Keratinocyte (primary cell): ENCODE measurements at regions not wholly inside any gene's neighbourhood (a gene's known extent, or its start where the extent isn't known, plus 50 kb on each side); places are given as distances from the start of the nearest gene placed in this dataset.

ENCODE experiments used
- CTCF ChIP-seq, 3 experiments: IDR thresholded peaks in 1 of 3; conservative IDR thresholded peaks in 1 of 3; optimal IDR thresholded peaks in 1 of 3; 2 replicates in 2 of 3; 3 replicates in 1 of 3; pipeline versions ENCODE3 to v1.5.1; 2011; ENCODE audit warnings: low read length in 3 of 3, mild to moderate bottlenecking in 3 of 3, moderate library complexity in 2 of 3, control low read depth in 1 of 3, inconsistent platforms in 1 of 3; ENCODE audit not compliant: insufficient read depth in 2 of 3; ENCODE audit errors: extremely low read depth in 1 of 3
- EZH2 ChIP-seq: IDR thresholded peaks from one replicate; pipeline ENCODE4 v1.6.1; 2012; ENCODE audit warnings: inconsistent platforms, mild to moderate bottlenecking, low read length, moderate library complexity

GRCh38 chr1:222124602-222125001 lies 382.7 kb upstream of the DUSP10 start:
- TF ChIP-seq EZH2 (no peak), CTCF (optimal IDR thresholded peaks at IDR 0.05 in 1 of 3, IDR thresholded peaks at IDR 0.05 in 1 of 3, conservative IDR thresholded peaks at IDR 0.05 in 1 of 3; ENCODE audit: extremely low read depth in 1 of 3, insufficient read depth in 2 of 3, low read length in 3 of 3) (peak; percentile 38 to 65 (median 59))
